Psoas muscle (tissue), 7 donors: ENCODE measurements at regions not wholly inside any gene's neighbourhood (a gene's known extent, or its start where the extent isn't known, plus 50 kb on each side); places are given as distances from the start of the nearest gene placed in this dataset.

Source experiments
- ATAC-seq, 4 donors: fragments of 200-7000 bp; cut with Tn5 transposase; one replicate each; pipeline ENCODE4 v1.9.1; 2020; ENCODE audit warnings: moderate library complexity in 3 of 4, mild to moderate bottlenecking in 2 of 4
- DNase-seq, 2 donors: peaks; one replicate each; pipeline ENCODE4 v3.0.0-alpha.2; 2020
- H3K27ac ChIP-seq: fragments of 200-600 bp; one replicate; pipeline ENCODE4 v1.8.0; 2022
- H3K27me3 ChIP-seq, 3 donors: fragments of 200-600 bp in 1 of 3; one replicate each; pipeline versions ENCODE4 v1.6.1 to v1.8.0; 2013 to 2022; ENCODE audit warnings: low read length in 2 of 3, mild to moderate bottlenecking in 2 of 3, moderate library complexity in 1 of 3; ENCODE audit not compliant: insufficient read depth in 3 of 3
- H3K36me3 ChIP-seq, 2 donors: fragments of 200-600 bp in 1 of 2; one replicate each; pipeline versions ENCODE4 v1.6.1 to v1.8.0; 2013 to 2022; ENCODE audit warnings: low read depth in 1 of 2, mild to moderate bottlenecking in 1 of 2, moderate library complexity in 1 of 2; ENCODE audit not compliant: insufficient read depth in 1 of 2
- H3K4me1 ChIP-seq: fragments of 200-600 bp; one replicate; pipeline ENCODE4 v1.8.0; 2022
- H3K4me3 ChIP-seq: fragments of 200-600 bp; one replicate; pipeline ENCODE4 v1.8.0; 2022; ENCODE audit warnings: mild to moderate bottlenecking
- H3K9me3 ChIP-seq: fragments of 200-600 bp; one replicate; pipeline ENCODE4 v1.8.0; 2022
- WGBS, 3 donors: extraction: QIAGEN DNeasy Blood & Tissue Kit; methylation state at CpG; one replicate each; pipeline versions ENCODE4 v1.1.6 to v1.1.7; 2013; 5-methylcytosine and 5-hydroxymethylcytosine counted together
- intact Hi-C, 2 donors: fragments of 100-400 bp; cut with DNase I; formaldehyde crosslinking; loops; one replicate each; pipeline versions ENCODE4 v1.11.0 to v1.14.2; 2022
- TF ChIP-seq, protein P1 (sequence below): fragments of 200-600 bp; IDR thresholded peaks from one replicate; pipeline ENCODE4 v1.8.0; 2022; ENCODE audit warnings: antibody characterized with exemption
- donor health status: healthy with polysubstance abuse.
- donor health status: DM: no; HTN: no; CAD: no; lungs with moderate emphysema.
- donor health status: Bipolar disorder and iron deficiency.
- donor health status: healthy.
- donor health status: DM: yes; HTN: yes; CAD: no.
- donor health status: DM: no; HTN: no; CAD: no.
- donor health status: DM: yes; HTN: yes; CAD: no.

DNA sequence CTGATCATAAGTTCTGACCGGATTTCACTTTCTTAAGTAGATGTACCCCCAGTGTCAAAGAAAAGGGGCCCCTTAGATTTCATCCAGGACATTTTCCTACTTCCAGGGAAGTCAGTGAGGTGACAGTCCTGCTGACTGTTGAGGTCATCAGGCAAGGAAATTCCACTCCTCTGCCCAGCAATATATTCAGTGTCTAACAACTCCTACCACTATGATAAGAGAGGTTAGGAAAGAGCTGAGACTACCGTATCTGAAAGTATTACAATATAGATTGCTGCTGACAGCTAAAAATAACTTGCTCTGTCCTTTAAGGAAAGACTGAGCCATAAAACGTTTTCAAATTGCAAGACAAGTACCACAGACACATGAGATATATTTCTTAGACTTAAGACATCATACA lies 325.1 kb downstream of the EFNB2 start:
- TF ChIP-seq, protein P1, sequence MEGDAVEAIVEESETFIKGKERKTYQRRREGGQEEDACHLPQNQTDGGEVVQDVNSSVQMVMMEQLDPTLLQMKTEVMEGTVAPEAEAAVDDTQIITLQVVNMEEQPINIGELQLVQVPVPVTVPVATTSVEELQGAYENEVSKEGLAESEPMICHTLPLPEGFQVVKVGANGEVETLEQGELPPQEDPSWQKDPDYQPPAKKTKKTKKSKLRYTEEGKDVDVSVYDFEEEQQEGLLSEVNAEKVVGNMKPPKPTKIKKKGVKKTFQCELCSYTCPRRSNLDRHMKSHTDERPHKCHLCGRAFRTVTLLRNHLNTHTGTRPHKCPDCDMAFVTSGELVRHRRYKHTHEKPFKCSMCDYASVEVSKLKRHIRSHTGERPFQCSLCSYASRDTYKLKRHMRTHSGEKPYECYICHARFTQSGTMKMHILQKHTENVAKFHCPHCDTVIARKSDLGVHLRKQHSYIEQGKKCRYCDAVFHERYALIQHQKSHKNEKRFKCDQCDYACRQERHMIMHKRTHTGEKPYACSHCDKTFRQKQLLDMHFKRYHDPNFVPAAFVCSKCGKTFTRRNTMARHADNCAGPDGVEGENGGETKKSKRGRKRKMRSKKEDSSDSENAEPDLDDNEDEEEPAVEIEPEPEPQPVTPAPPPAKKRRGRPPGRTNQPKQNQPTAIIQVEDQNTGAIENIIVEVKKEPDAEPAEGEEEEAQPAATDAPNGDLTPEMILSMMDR: no peak
- DNase-seq (no peak), ATAC-seq (no peak)
- 60 to 67% (median 66%) methylated on average over 3 of the region's 3 CpGs for WGBS, 3 donors
- no peak overlapping the region for H3K27ac ChIP-seq
- no peaks in the 10 kb centered on the region for H3K27me3 ChIP-seq
- H3K4me1 ChIP-seq: no peaks in the 10 kb centered on the region
- no peaks in the 10 kb centered on the region for H3K9me3 ChIP-seq
- no peak overlapping the region for H3K4me3 ChIP-seq
- no peaks in the 10 kb centered on the region for H3K36me3 ChIP-seq
- intact Hi-C loops: no loop called here

DNA sequence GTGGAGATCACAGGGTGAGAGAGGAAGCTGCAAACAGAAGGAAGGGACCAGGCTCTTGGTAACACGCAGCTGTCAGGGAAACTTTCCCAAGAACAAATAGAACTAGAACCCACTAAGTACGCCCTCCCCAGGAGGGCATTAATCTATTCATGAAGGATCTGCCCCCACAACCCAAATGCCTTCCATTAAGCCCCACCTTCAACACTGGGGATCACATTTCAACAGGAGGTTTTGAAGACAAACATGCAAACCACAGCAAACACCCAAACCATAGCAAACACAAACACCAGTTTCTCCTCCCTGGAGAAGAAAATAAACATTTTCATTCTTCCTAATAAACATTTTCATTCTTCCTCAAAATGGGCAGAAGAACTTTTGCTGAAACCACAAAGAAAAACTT lies 329.6 kb downstream of the EFNB2 start:
- WGBS, 3 donors: 69 to 86% (median 83%) methylated on average over 2 of the region's 2 CpGs
- H3K9me3 ChIP-seq: no peaks in the 10 kb centered on the region
- TF ChIP-seq, protein P1: no peak
- H3K27me3 ChIP-seq: no peaks in the 10 kb centered on the region
- H3K36me3 ChIP-seq: no peaks in the 10 kb centered on the region
- intact Hi-C loops: no loop called here
- H3K27ac ChIP-seq: no peak overlapping the region
- no peak overlapping the region for H3K4me3 ChIP-seq
- no peak for ATAC-seq
- no peak for DNase-seq
- no peaks in the 10 kb centered on the region for H3K4me1 ChIP-seq

DNA sequence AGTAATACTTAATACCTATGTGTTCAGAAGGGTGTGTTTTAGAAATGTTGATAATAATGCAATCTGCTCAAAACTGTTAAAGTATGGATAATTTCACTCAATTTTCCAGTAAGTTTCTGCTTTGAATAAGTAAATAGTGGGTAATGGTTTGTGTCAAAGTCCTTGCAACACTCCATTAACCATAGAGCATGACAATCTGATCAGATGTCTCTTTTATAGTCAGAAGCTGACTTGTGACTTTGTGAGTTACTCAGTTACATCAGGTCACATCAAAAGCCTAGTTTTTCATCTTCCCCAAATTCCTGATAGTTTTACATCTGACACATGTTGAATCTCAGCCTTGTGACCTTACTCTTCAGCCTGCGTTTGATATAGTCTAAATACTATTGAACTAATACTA lies 338.0 kb downstream of the EFNB2 start:
- intact Hi-C loops: no loop called here
- ATAC-seq (no peak), DNase-seq (no peak)
- Histone ChIP-seq H3K36me3 (no peaks in the 10 kb centered on the region), H3K4me3 (no peak overlapping the region), H3K27ac (no peak overlapping the region), H3K9me3 (no peaks in the 10 kb centered on the region), H3K4me1 (no peaks in the 10 kb centered on the region), H3K27me3 (no peaks in the 10 kb centered on the region)
- 82 to 90% (median 89%) methylated on average over 1 of the region's 1 CpG for WGBS, 3 donors
- TF ChIP-seq, protein P1: no peak

DNA sequence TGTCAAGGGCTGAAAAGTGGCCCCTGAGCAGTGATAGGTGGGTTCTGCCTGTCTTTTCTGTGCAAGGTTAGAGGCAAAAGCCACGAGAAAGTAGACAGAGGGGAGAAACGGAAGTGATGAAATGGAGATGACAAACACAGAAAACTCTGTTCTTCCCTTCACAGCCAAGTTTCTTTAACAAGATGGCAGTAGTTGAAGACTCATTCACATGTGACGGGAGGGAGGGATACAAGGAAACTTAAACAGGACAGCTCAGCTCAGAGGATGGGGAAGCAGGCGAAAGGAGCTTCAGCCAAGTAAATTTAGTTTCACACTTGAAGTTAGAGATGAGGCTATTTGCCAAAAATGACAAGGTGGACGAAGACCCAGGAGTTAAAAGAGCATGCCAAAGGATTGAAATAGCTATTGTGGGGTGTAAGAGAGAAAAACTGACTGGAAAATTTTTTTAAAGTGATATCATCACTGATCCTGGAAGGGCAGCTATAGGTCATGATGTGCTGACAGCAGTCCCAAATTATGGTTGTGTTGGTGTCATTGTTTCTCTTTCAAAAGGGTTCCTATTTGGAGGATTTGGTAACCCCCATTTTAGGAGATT lies 347.9 kb downstream of the EFNB2 start:
- ATAC-seq: no peak
- DNase-seq: no peak
- Histone ChIP-seq H3K4me1 (no peaks in the 10 kb centered on the region), H3K27ac (no peak overlapping the region), H3K27me3 (no peaks in the 10 kb centered on the region), H3K36me3 (no peaks in the 10 kb centered on the region), H3K4me3 (no peak overlapping the region), H3K9me3 (no peaks in the 10 kb centered on the region)
- intact Hi-C loops: no loop called here
- TF ChIP-seq, protein P1: no peak
- WGBS, 3 donors: 59 to 76% (median 62%) methylated on average over 5 of the region's 5 CpGs

DNA sequence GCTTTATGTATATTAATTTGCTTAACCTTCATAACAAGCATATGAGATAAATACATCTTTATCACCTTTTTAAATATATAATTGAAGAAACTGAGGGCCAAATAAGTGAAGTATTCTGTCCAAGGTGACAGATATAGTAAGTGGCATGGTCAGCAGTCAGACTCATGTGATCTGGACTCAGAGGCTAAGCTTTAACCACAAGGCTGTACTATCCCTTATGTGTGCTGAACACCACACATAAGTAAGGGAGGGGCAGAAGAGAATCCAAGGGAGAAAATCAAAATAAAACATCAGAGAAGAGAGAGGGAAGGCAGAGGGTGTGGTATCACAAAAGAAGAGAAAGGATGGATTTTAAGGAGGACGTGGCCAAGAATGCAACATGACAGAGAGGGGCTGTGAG lies 348.4 kb downstream of the EFNB2 start:
- Histone ChIP-seq H3K4me1 (no peaks in the 10 kb centered on the region), H3K27me3 (no peaks in the 10 kb centered on the region), H3K36me3 (no peaks in the 10 kb centered on the region), H3K9me3 (no peaks in the 10 kb centered on the region), H3K27ac (no peak overlapping the region), H3K4me3 (no peak overlapping the region)
- 81 to 93% (median 93%) methylated on average over 1 of the region's 1 CpG for WGBS, 3 donors
- DNase-seq (no peak), ATAC-seq (no peak)
- intact Hi-C loops: no loop called here
- TF ChIP-seq, protein P1: no peak
